Cardiac fibroblast (primary cell): ENCODE measurements at regions not wholly inside any gene's neighbourhood (a gene's known extent, or its start where the extent isn't known, plus 50 kb on each side); places are given as distances from the start of the nearest gene placed in this dataset.
A peak's percentile ranks its signal among the peaks of the same experiment; 100 is the strongest.

Experiments
- DNase-seq, 2 donors: peaks; one replicate each; pipeline versions ENCODE4 v3.0.0 to v3.0.0-alpha.2; 2010; ENCODE audit warnings: low read depth in 2 of 2
- H3K4me3 ChIP-seq, 2 donors: replicated peaks in 1 of 2; 1 replicate in 1 of 2; 2 replicates in 1 of 2; pipeline ENCODE4 v1.5.1; 2011; ENCODE audit warnings: low read depth in 2 of 2, low read length in 2 of 2, mild to moderate bottlenecking in 2 of 2, moderate library complexity in 1 of 2
- TF ChIP-seq, protein P1 (sequence below): IDR thresholded peaks from one replicate; pipeline ENCODE4 v1.5.1; 2011; ENCODE audit warnings: low read depth, mild to moderate bottlenecking, low read length, inconsistent platforms

DNA sequence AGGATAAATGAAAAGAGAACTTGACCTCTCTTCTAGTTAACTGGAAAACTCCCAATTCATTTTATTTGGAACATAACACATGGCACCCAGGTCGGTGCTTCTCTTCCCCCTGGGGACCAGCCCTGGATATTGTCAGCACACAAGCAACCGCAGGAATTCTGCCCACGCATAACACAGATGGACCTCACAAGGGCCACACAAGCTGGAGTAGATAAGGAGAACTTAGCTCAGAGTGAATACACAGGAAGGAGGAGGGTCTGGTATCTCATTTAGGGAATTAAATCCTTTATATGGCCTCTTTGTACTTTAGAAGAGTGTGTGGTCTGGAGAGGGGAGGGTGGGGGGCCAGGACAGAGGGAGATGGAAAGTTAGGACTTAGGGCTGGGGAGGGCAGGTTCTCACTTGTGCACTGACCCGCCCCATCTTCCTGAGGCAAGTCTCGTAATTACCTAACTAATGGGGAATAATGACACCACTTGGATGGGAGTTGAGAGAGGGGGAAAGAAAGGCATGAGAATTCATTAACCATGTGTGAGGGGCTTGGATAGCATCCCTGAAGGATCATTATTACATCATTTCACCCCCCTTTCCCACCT is 341.2 kb upstream of the WWC1 start:
- DNase-seq = peak; percentile 86 to 92
- H3K4me3 ChIP-seq = no peak overlapping the region
- TF ChIP-seq, protein P1, sequence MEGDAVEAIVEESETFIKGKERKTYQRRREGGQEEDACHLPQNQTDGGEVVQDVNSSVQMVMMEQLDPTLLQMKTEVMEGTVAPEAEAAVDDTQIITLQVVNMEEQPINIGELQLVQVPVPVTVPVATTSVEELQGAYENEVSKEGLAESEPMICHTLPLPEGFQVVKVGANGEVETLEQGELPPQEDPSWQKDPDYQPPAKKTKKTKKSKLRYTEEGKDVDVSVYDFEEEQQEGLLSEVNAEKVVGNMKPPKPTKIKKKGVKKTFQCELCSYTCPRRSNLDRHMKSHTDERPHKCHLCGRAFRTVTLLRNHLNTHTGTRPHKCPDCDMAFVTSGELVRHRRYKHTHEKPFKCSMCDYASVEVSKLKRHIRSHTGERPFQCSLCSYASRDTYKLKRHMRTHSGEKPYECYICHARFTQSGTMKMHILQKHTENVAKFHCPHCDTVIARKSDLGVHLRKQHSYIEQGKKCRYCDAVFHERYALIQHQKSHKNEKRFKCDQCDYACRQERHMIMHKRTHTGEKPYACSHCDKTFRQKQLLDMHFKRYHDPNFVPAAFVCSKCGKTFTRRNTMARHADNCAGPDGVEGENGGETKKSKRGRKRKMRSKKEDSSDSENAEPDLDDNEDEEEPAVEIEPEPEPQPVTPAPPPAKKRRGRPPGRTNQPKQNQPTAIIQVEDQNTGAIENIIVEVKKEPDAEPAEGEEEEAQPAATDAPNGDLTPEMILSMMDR = no peak

DNA sequence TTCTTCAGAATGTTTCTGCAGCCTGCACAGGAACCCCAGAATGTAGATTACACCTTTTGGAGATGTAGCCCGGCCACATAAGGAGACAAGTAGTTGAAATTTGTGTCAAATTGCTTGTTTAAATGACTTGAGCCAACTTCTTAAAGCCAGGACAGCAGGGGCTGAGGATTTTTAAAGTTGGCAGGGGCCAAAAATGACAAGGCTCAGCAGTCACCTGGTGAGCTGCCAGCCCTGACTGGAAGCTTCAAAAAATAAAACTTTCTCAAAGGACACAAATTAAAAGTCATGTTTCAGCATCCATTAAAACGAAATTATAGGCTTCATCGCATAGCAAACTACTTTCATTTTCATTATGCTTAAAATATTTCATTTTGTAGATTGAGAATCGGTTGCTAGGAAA is 340.3 kb upstream of the WWC1 start:
- TF ChIP-seq, protein P1 = no peak
- no peak for DNase-seq
- no peak overlapping the region for H3K4me3 ChIP-seq

DNA sequence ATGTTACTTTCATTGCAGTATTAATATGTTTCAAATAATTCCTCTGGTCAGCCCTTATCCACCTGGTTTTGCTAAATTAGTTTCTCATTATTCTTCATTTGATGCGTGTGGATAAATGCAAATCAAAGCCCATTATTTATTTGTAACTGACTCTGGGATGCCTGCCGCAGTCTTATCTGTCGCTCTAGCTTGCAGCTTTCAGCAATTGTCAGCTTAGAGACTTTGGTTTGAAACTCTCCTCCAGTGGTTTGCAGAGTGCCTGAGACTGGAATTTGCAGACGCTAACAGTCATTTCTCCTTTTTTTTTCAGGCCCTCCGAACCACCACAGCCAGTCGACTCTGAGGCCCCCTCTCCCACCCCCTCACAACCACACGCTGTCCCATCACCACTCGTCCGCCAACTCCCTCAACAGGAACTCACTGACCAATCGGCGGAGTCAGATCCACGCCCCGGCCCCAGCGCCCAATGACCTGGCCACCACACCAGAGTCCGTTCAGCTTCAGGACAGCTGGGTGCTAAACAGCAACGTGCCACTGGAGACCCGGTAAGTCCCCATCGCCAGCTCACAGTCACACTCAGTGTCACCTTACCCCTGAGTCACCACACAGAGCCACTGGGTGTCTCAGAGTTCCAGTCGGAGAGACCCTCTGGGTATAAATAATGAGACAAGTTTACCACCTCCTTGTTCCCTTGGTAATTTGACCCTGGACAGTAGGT is 339.0 kb upstream of the WWC1 start:
- TF ChIP-seq, protein P1 = no peak

DNA sequence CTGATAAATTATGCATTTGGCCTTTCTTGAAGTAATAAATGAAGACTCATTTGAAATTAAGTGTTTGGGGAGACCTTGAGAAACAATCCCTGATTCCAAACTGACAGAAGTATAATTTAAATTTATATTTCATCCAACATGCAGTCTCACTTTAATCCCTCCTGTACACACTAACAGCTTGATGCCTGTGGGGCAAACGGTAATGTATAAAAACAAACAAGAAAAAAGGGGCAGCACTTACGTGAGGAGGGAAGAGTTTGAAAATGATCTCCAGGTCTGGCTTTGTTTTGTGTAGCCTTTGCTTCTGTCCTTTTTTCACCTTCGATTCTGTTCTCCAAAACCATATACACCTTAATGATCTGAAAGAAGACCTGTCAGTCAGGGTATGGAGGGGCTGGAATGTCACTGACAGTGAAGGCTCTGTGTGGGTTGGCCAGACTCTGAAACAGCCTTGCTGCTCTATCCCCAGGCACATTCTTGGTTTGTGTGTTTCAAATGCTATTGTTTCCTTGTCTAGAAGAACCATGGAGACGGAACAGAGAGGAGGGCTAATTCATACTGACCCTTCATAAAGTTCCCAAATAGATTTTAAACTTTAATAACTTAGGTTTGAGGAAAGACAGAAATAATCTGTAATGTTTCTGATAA is 338.2 kb upstream of the WWC1 start:
- no peak overlapping the region for H3K4me3 ChIP-seq
- TF ChIP-seq, protein P1 = no peak
- DNase-seq = no peak

More for the DNA sequence above, 339.0 kb upstream of the WWC1 start:
- DNase-seq = no peak
- H3K4me3 ChIP-seq = no peak overlapping the region

DNA sequence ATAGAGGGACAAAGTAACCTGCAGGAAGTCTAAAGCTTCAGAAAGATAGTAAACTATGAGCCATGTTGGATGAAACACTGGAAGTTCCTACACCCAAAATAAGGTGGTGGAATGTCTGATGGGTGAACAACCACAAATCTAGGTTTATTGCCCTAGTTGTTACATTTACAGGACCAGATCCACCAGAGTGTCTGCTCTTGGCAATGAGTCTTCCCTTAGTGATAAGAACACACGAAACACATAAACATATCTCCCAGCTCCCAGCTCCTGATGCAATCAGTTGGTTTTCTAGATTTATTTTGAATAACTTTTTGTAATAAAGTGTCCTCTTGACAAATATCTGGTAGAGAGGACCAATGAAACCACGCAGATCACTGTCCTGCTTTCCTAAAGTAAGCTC is 329.7 kb upstream of the WWC1 start:
- DNase-seq = no peak
- TF ChIP-seq, protein P1 = no peak
- H3K4me3 ChIP-seq = no peak overlapping the region

DNA sequence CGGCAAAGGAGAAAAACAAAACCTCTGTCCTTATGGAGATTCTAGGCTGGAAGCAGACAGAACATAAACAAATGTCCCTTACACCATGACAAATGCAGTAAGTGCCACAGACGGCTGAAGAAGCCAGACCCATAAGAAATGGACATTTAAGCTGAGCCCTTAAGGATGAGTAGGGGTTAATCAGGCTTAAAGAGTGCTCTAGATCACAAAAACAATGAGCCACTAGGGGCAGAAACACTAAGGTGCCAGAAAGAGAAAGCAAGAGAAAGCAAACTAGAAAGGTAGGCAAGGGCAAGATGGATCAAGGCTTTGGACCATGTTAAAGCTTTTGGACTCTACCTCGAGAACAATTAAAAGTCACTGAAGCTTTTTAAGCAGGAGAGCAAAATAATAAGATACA is 326.9 kb upstream of the WWC1 start:
- H3K4me3 ChIP-seq = no peak overlapping the region
- TF ChIP-seq, protein P1 = peak; percentile 10
- no peak for DNase-seq
